KOPT-K1 (cell line): ENCODE measurements at regions not wholly inside any gene's neighbourhood (a gene's known extent, or its start where the extent isn't known, plus 50 kb on each side); places are given as distances from the start of the nearest gene placed in this dataset.

ENCODE experiments used
- H3K27ac ChIP-seq: fragments of 200-600 bp; sonication (generic); 2 replicates; pipeline ENCODE4 v1.5.1; 2016; ENCODE audit warnings: antibody characterized with exemption, mild to moderate bottlenecking, low read depth, low read length; ENCODE audit not compliant: poor library complexity, severe bottlenecking
- H3K36me3 ChIP-seq: fragments of 200-600 bp; sonication (generic); 2 replicates; pipeline ENCODE4 v1.5.1; 2017; ENCODE audit warnings: antibody characterized with exemption, mild to moderate bottlenecking, low read length, moderate library complexity; ENCODE audit not compliant: insufficient read depth
- H3K9me3 ChIP-seq: fragments of 200-600 bp; sonication (generic); 2 replicates; pipeline ENCODE4 v1.5.1; 2017; ENCODE audit warnings: antibody characterized with exemption, low read length, mild to moderate bottlenecking; ENCODE audit not compliant: insufficient read depth, poor library complexity, severe bottlenecking

- no peaks in the 10 kb centered on the region for H3K9me3 ChIP-seq
- no peaks in the 10 kb centered on the region for H3K36me3 ChIP-seq
- H3K27ac ChIP-seq: no peak overlapping the region
Observed at GRCh38 chr17:77636835-77637817, 321.4 kb upstream of the TNRC6C start.

- Histone ChIP-seq H3K9me3 (no peaks in the 10 kb centered on the region), H3K36me3 (no peaks in the 10 kb centered on the region), H3K27ac (no peak overlapping the region)
Observed at GRCh38 chr17:77637818-77638575, 320.5 kb upstream of the TNRC6C start.

- Histone ChIP-seq H3K9me3 (no peaks in the 10 kb centered on the region), H3K27ac (no peak overlapping the region), H3K36me3 (no peaks in the 10 kb centered on the region)
Observed at GRCh38 chr17:77640252-77640651, 318.3 kb upstream of the TNRC6C start.

GRCh38 chr17:77640916-77641605, 317.4 kb upstream of the TNRC6C start:
- no peak overlapping the region for H3K27ac ChIP-seq
- no peaks in the 10 kb centered on the region for H3K9me3 ChIP-seq
- H3K36me3 ChIP-seq: no peaks in the 10 kb centered on the region

GRCh38 chr17:77641718-77642117, 316.8 kb upstream of the TNRC6C start:
- H3K36me3 ChIP-seq: no peaks in the 10 kb centered on the region
- no peak overlapping the region for H3K27ac ChIP-seq
- no peaks in the 10 kb centered on the region for H3K9me3 ChIP-seq

GRCh38 chr17:77644181-77645071, 314.1 kb upstream of the TNRC6C start:
- Histone ChIP-seq H3K9me3 (peaks cover 11% of the 10 kb centered on the region), H3K27ac (peak overlapping the region; percentile 85), H3K36me3 (no peaks in the 10 kb centered on the region)

- Histone ChIP-seq H3K36me3 (no peaks in the 10 kb centered on the region), H3K9me3 (peaks cover 15% of the 10 kb centered on the region), H3K27ac (peak overlapping the region; percentile 85)
Observed at GRCh38 chr17:77645072-77646045, 313.1 kb upstream of the TNRC6C start.

GRCh38 chr17:77646046-77646430, 312.5 kb upstream of the TNRC6C start:
- H3K36me3 ChIP-seq: no peaks in the 10 kb centered on the region
- H3K9me3 ChIP-seq: peaks cover 15% of the 10 kb centered on the region
- H3K27ac ChIP-seq: peak overlapping the region; percentile 85

- Histone ChIP-seq H3K9me3 (peaks cover 15% of the 10 kb centered on the region), H3K27ac (no peak overlapping the region), H3K36me3 (no peaks in the 10 kb centered on the region)
Observed at GRCh38 chr17:77647531-77647930, 311.0 kb upstream of the TNRC6C start.

- peaks cover 15% of the 10 kb centered on the region for H3K9me3 ChIP-seq
- H3K27ac ChIP-seq: no peak overlapping the region
- H3K36me3 ChIP-seq: no peaks in the 10 kb centered on the region
Observed at GRCh38 chr17:77649717-77650211, 308.7 kb upstream of the TNRC6C start.

GRCh38 chr17:77651988-77652387, 306.5 kb upstream of the TNRC6C start:
- peaks cover 14% of the 10 kb centered on the region for H3K9me3 ChIP-seq
- H3K27ac ChIP-seq: no peak overlapping the region
- no peaks in the 10 kb centered on the region for H3K36me3 ChIP-seq

- Histone ChIP-seq H3K9me3 (peaks cover 5% of the 10 kb centered on the region), H3K27ac (no peak overlapping the region), H3K36me3 (no peaks in the 10 kb centered on the region)
Observed at GRCh38 chr17:77654296-77654695, 304.2 kb upstream of the TNRC6C start.

- no peak overlapping the region for H3K27ac ChIP-seq
- no peaks in the 10 kb centered on the region for H3K9me3 ChIP-seq
- no peaks in the 10 kb centered on the region for H3K36me3 ChIP-seq
Observed at GRCh38 chr17:77654850-77655249, 303.7 kb upstream of the TNRC6C start.
